Endothelial cell of umbilical vein (primary cell): ENCODE measurements at regions not wholly inside any gene's neighbourhood (a gene's known extent, or its start where the extent isn't known, plus 50 kb on each side); places are given as distances from the start of the nearest gene placed in this dataset.

ENCODE experiments used
- BruUV-seq: library from RNA; stranded (reverse); fragments of 400-500 nt; replicated peaks from 2 replicates; lab custom pipeline; 2021; lab: Mats Ljungman, UMichigan
- CTCF ChIA-PET: fragments of 300-600, 350-600 bp; sonication (Branson Sonifier 250); formaldehyde crosslinking; loops from one replicate; lab custom pipeline; 2021; ENCODE audit warnings: antibody characterized with exemption, inconsistent platforms; lab: Charles Lee
- POLR2A ChIA-PET: fragments of 300-600, 350-600 bp; sonication (Branson Sonifier 250); formaldehyde crosslinking; loops from one replicate; lab custom pipeline; 2021; ENCODE audit warnings: antibody characterized with exemption, inconsistent platforms; lab: Charles Lee
- DNase-seq: peaks from one replicate; pipeline ENCODE4 v3.0.0-alpha.2; 2011; ENCODE audit warnings: low read depth, low spot score
- FAIRE-seq: peaks from 2 replicates; lab custom pipeline; 2011; peaks lifted over from hg19 to GRCh38; lab: Jason Lieb, UNC
- H2AFZ ChIP-seq: 2 replicates; pipeline ENCODE4 v1.6.0; 2012; ENCODE audit warnings: low read depth, low read length, control low read depth, inconsistent platforms
- H3K27ac ChIP-seq: 2 replicates; pipeline ENCODE4 v1.5.1; 2011; ENCODE audit warnings: low read depth, mild to moderate bottlenecking, control low read depth, low read length, moderate library complexity; ENCODE audit not compliant: insufficient read depth
- H3K27me3 ChIP-seq, 2 experiments: 2 replicates each; pipeline versions ENCODE4 v1.6.0 to v1.6.1; 2011; ENCODE audit warnings: low read length in 2 of 2, mixed read lengths in 1 of 2; ENCODE audit not compliant: control insufficient read depth in 2 of 2, insufficient read depth in 2 of 2
- H3K36me3 ChIP-seq, 2 experiments: 2 replicates in 1 of 2; 3 replicates in 1 of 2; pipeline ENCODE4 v1.5.1; 2011; ENCODE audit warnings: low read length in 2 of 2, mild to moderate bottlenecking in 1 of 2, moderate library complexity in 1 of 2; ENCODE audit not compliant: control insufficient read depth in 2 of 2, insufficient read depth in 2 of 2; ENCODE audit errors: extremely low read depth in 1 of 2
- H3K4me1 ChIP-seq: 3 replicates; pipeline ENCODE4 v1.5.1; 2011; ENCODE audit warnings: mild to moderate bottlenecking, low read length; ENCODE audit not compliant: control insufficient read depth, insufficient read depth; ENCODE audit errors: extremely low read depth
- H3K4me2 ChIP-seq: 2 replicates; pipeline ENCODE4 v1.6.1; 2011; ENCODE audit warnings: low read length, control low read depth, mixed read lengths; ENCODE audit not compliant: insufficient read depth
- H3K4me3 ChIP-seq, 3 experiments: fragments of 200-600 bp in 1 of 3; sonication (generic), shearing (Covaris generic) in 1 of 3; replicated peaks in 1 of 3; 2 replicates each; pipeline ENCODE4 v1.5.1; 2011 to 2016; ENCODE audit warnings: control low read depth in 3 of 3, low read length in 3 of 3, mild to moderate bottlenecking in 2 of 3, inconsistent platforms in 1 of 3, low read depth in 1 of 3, moderate library complexity in 1 of 3; ENCODE audit not compliant: insufficient read depth in 1 of 3
- H3K79me2 ChIP-seq: 2 replicates; pipeline ENCODE4 v1.6.0; 2012; ENCODE audit warnings: low read length, inconsistent platforms; ENCODE audit not compliant: control insufficient read depth, insufficient read depth
- H3K9ac ChIP-seq: replicated peaks from 2 replicates; pipeline ENCODE3; 2011; ENCODE audit warnings: low read length, control low read depth; ENCODE audit not compliant: insufficient read depth; ENCODE audit errors: extremely low read depth
- H3K9me1 ChIP-seq: replicated peaks from 3 replicates; pipeline ENCODE4 v1.6.0; 2011; ENCODE audit warnings: mild to moderate bottlenecking, low read length; ENCODE audit not compliant: control insufficient read depth, insufficient read depth; ENCODE audit errors: extremely low read depth
- H3K9me3 ChIP-seq: replicated peaks from 2 replicates; pipeline ENCODE4 v1.5.1; 2012; ENCODE audit warnings: low read length, inconsistent platforms; ENCODE audit not compliant: control insufficient read depth, insufficient read depth
- H4K20me1 ChIP-seq: replicated peaks from 2 replicates; pipeline ENCODE3; 2011; ENCODE audit warnings: mild to moderate bottlenecking, low read length; ENCODE audit not compliant: control insufficient read depth, insufficient read depth; ENCODE audit errors: extremely low read depth
- EZH2 ChIP-seq: IDR thresholded peaks from 2 replicates; pipeline ENCODE4 v1.6.1; 2012; ENCODE audit warnings: borderline replicate concordance, low read depth, mild to moderate bottlenecking, moderate library complexity, low read length, inconsistent platforms; ENCODE audit not compliant: severe bottlenecking
- GATA2 ChIP-seq: IDR thresholded peaks from 2 replicates; pipeline ENCODE4 v1.7.0; 2011; ENCODE audit warnings: low read depth, mild to moderate bottlenecking, moderate library complexity, mixed read lengths, low read length; ENCODE audit not compliant: insufficient read length, insufficient read depth
- MAX ChIP-seq: IDR thresholded peaks from 2 replicates; pipeline ENCODE4 v1.6.1; 2011; ENCODE audit not compliant: insufficient read depth, insufficient read length
- MYC ChIP-seq: IDR thresholded peaks from one replicate; pipeline ENCODE4 v1.6.1; 2011; ENCODE audit warnings: mild to moderate bottlenecking, low read depth, low read length
- POLR2AphosphoS5 ChIP-seq: IDR thresholded peaks from 2 replicates; pipeline ENCODE4 v1.6.1; 2012; ENCODE audit warnings: low read depth, mild to moderate bottlenecking, control low read depth, low read length, moderate library complexity; ENCODE audit not compliant: insufficient read depth
- dilution Hi-C: fragments of 300-500 bp; cut with MboI; formaldehyde crosslinking; loops from one replicate; pipeline ENCODE4 v1.15.0; 2019; ENCODE audit warnings: low sequenced_read_pairs; ENCODE audit not compliant: extremely low pct_ligation_motif_present
- intact Hi-C: fragments of 100-400 bp; cut with micrococcal nuclease; formaldehyde crosslinking; loops from one replicate; pipeline ENCODE4 v1.10.0; 2022

- H3K4me2 ChIP-seq: no peak overlapping the region
- no peak for TF ChIP-seq MAX
- no peak overlapping the region for H3K9ac ChIP-seq
- no peaks in the 10 kb centered on the region for H3K4me1 ChIP-seq
- H3K36me3 ChIP-seq: no peaks in the 10 kb centered on the region
- dilution Hi-C loops: no loop called here
- no peak overlapping the region for H2AFZ ChIP-seq
- CTCF ChIA-PET: no interaction called here
- DNase-seq (no peak), FAIRE-seq (no peak)
- no peaks in the 10 kb centered on the region for H3K9me3 ChIP-seq
- intact Hi-C loops: no loop called here
- H4K20me1 ChIP-seq: no peaks in the 10 kb centered on the region
- H3K27me3 ChIP-seq: peaks cover 2 to 4% of the 10 kb centered on the region in 2 experiments
- BruUV-seq: no TSS peak
- no peak overlapping the region for H3K4me3 ChIP-seq
- H3K27ac ChIP-seq: no peak overlapping the region
- H3K79me2 ChIP-seq: no peaks in the 10 kb centered on the region
- no peaks in the 10 kb centered on the region for H3K9me1 ChIP-seq
- POLR2A ChIA-PET: no interaction called here
Observed at GRCh38 chr10:71074176-71074755, 138.1 kb upstream of the UNC5B start.

GRCh38 chr10:71075086-71075758 lies 137.1 kb upstream of the UNC5B start:
- DNase-seq (no peak), FAIRE-seq (no peak)
- Histone ChIP-seq H3K27ac (no peak overlapping the region), H3K36me3 (no peaks in the 10 kb centered on the region), H3K27me3 (peaks cover 2 to 4% of the 10 kb centered on the region in 2 experiments), H3K9me1 (no peaks in the 10 kb centered on the region), H3K9ac (no peak overlapping the region), H4K20me1 (no peaks in the 10 kb centered on the region), H3K9me3 (no peaks in the 10 kb centered on the region), H3K4me1 (no peaks in the 10 kb centered on the region), H2AFZ (no peak overlapping the region), H3K79me2 (no peaks in the 10 kb centered on the region), H3K4me3 (no peak overlapping the region), H3K4me2 (no peak overlapping the region)
- TF ChIP-seq POLR2AphosphoS5 (no peak), EZH2 (no peak), MYC (no peak), GATA2 (no peak)
- dilution Hi-C loops: no loop called here
- ChIA-PET POLR2A (no interaction called here), CTCF (no interaction called here)
- no TSS peak for BruUV-seq
- intact Hi-C loops: no loop called here
